Smooth muscle cell of the brain vasculature (primary cell): ENCODE measurements at regions not wholly inside any gene's neighbourhood (a gene's known extent, or its start where the extent isn't known, plus 50 kb on each side); places are given as distances from the start of the nearest gene placed in this dataset.

Source experiments
- DNase-seq: peaks from one replicate; pipeline ENCODE4 v3.0.0-alpha.2; 2012; ENCODE audit warnings: low read depth, low spot score

GRCh38 chr16:86632206-86632605 is 53.9 kb downstream of the FOXL1 start:
- no peak for DNase-seq

DNA sequence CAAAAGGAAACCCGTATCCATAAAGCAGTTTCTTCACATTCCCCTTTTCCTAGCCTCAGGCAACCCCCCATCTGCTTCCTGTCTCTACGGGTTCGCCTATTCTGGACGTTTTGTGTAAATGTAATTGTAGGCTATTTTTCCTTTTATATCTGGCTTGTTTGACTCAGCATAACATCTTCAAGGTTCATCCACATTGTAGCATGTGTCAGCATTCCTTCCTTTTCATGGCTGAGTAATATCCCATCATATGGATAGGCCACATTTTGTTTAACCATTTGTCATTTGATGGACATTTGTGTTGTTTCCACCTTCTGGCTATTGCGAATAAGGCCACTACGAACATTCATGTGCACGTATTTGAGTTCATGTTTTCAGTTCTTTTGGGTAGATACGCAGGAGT is 54.6 kb downstream of the FOXL1 start:
- DNase-seq: no peak

GRCh38 chr16:86634292-86634691 is 55.9 kb downstream of the FOXL1 start:
- DNase-seq: no peak

DNA sequence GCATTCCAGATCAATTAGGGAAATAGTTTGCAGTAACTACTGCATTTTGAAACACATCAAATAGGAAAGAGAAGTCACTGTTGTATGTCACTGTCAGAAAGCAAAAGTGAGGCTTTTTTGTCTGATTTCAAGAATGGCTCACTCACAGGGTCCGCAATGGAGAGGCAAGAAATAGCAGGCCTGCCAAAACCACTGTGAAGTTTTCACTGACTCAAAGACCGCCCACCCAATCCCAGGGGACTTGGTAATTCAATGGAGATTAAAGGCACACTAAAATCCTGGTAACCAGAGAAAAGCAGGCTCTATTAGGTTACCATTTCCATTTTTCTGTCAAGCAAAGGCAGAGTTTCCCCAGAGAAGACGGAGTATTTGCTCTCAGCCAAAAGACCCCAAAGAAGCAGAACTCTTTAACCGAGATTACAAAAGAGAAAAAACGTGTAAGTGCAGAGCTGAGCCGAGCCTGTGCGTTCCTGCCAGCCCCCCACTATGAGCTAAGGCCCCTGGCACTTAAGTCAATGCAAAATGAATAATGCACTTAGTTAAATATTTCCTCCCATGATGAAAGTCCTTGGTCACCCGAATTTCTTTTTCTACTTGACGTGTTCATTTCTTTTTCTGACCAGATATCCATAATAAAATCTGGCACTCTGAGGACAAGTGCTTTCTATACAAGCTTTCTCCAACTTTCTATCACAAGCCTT is 57.0 kb downstream of the FOXL1 start:
- DNase-seq: no peak

- DNase-seq: no peak
Measured at GRCh38 chr16:86635926-86636325, 57.6 kb downstream of the FOXL1 start.

DNA sequence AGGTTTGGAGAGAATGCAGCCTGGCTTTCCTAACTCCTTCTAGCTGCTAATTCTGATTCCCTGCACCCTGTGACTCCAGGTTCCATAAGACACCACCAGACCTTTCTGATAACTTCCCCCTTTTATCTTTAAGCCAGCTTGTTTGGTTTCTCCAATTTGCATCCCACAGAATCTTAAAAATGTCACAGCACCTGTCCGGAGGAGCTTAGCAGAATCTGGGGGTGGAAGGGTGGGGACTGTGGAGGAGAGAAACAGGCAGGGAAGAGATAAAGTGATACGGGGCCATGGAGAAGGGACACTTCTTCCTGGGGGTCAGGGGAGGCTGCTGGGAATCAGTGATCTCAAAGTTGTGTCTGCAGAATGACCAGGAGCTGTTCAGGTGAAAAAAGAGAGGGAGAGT is 59.4 kb downstream of the FOXL1 start:
- no peak for DNase-seq

GRCh38 chr16:86638642-86639041 is 60.3 kb downstream of the FOXL1 start:
- no peak for DNase-seq

DNA sequence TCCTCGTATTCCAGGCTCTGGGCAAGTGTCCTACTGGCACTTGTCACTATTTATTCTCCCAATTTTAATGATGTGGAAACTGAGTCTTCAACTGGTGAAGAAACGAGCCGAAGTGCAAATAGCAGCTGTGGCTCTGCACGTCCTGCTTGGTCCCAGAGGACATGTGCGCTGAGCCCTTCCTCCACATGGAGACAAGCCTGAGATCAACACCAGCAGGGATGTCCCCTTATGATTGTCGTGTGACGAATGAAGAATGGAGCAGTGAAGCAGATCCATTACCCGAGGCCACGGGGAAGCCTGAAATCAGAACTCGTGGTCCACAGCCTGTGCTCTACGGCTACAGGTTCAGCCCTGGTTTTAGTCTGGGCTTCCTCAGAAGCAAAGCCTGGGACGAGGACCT is 61.0 kb downstream of the FOXL1 start:
- no peak for DNase-seq

DNA sequence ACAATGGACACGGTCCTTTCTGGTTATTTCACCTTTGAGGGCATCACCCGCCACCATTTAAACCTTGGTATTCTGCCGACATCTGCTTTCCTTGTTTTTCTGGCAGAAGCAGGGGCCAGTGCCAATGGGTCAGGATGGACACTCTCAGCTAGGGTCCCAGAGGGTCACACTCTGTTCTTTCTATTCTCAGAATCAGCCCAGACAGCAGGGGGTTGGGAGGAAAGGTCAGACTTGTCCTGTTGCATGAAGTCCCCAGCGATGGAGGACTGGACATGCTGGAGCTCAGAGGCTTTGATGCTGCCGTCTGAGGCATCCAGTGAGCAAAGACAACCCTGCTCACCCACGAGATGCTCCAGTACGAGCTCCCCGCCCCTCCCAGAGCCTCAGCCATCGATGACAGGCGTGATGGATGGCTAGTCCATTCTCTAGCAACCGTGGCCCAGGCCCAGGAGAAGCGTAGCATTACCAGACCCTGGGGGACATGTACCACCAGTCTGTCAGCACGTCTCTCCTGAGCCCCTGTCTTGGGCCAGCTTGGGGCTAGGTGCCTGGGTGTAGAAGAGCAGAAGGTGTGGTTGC is 62.0 kb downstream of the FOXL1 start:
- DNase-seq: no peak

DNA sequence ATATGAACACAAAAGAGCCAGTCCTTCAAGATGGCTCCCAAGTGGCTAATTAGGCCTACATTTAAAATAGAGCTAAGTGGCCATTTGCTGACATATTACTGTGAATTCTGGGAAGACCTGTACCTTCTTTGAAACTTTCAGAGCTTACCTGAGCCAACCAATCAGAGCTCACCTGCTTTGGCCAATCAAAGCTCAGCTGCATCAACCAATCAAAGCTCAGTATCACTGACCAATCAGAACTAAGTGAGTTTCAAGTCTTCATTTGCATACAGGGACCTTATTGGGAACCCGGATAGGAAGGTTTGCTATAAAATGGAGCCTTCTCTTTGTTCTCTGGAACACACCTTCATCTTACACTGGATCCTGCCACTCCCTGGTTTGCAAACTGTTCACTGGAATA is 63.7 kb downstream of the FOXL1 start:
- DNase-seq: no peak

DNA sequence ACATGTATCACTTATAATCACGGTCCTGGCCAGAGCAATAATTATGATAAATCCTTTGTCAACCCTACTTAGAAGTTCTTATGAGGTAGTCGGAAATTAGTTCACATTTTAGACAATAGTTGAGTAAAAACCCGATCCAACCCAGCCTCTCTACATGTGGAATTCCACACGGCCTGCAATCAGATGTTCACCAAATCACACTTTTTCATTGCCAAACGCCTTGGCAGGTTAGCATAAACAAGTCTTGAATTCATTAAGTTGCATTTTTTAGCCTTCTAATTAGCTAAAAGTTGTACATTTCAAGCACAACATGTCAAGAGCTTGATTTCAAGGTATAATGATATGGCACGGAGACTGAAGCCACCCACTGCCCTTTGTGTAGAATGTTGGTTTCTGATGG is 65.3 kb downstream of the FOXL1 start:
- DNase-seq: no peak

DNA sequence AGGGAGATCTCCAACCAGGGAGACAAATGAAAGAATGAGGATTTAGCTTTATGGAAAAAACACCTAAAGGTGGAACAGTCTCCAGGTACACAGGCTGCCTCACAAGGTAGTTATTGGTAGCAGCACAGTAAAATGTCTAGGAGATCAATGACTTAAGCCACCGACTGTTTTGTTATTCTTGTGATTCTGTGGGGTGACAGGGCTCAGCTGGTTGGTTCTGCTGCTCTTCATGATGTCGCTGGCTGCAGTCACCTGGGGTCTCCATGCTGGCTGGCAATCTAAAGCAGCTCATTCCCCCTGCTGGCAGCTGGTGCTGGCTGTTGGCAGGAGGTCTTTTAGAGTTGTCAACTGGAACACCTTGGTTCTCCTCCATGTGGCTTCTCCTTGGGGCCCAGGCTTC is 69.2 kb downstream of the FOXL1 start:
- DNase-seq: no peak

GRCh38 chr16:86649875-86650274 is 71.5 kb downstream of the FOXL1 start:
- no peak for DNase-seq

DNA sequence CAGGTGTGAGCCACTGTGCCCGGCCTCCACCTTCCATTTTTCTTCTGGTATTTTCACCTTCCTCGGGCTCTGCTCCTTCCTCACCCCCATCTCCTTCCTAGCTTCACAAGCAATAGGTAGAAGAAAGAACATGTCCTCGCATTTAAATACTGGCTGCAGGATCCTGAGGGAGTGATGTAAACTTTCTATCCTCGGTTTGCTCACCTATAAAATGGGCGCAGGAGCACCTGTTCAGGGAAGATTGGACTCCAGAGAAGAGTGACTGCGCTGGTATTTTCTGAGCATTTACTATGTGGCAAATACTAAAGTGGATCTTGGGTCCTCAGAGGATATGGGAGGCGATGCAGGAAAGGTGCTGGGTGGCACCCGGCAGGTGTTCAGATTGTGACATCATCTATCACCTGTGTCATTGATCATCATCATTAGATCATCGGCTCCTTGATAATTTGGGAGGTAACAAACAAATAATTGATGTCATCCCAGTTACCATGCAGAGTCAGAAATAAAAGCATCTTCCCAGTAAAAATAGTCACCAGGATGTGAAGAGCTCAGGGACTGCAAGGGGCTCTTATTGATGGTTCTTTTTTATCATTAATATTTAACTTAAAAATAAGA is 72.8 kb downstream of the FOXL1 start:
- no peak for DNase-seq

GRCh38 chr16:86651823-86652222 is 73.5 kb downstream of the FOXL1 start:
- DNase-seq: no peak

GRCh38 chr16:86653285-86654006 is 75.1 kb downstream of the FOXL1 start:
- DNase-seq: no peak

GRCh38 chr16:86657972-86658371 is 79.6 kb downstream of the FOXL1 start:
- no peak for DNase-seq

DNA sequence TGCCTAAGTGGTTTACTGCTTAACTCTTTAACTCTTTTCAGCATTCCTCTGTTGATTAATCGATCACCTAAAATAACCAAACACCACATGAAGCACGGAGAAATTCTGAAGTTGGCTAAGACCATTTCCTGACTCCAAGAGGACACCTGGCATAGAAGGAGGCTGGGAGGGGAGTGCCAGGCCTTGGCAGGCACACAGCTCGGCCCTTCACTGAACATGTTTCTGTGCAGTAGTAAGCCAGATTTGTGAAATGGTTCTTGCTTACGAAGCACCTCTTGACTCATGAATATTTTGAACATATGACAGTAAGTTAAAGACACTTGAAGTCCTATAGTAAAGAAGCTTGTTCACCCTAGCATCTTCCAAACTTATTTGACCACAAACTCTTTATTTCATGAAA is 82.3 kb downstream of the FOXL1 start:
- DNase-seq: no peak

GRCh38 chr16:86661706-86662105 is 83.4 kb downstream of the FOXL1 start:
- DNase-seq: no peak

DNA sequence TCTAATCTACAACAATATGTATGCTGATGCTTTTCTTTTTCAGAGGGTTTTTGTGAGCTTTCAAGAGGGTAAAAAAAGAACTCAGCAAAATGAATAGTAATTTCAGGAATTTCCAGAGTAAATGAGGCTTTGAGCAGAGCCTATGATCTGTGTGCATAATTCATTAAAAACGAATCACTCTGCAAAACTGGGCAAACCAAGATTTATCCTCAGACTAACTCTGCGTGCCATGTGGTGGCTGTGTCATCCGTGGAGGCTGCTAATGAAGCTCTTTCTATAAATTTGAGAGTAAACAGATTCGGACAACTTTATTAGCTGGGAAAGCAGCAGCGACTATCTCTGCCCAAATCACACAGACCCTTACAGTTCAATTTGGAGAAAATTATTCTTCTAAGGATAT is 83.8 kb downstream of the FOXL1 start:
- DNase-seq: no peak

- no peak for DNase-seq
Measured at GRCh38 chr16:86662740-86663139, 84.4 kb downstream of the FOXL1 start.

- DNase-seq: no peak
Measured at GRCh38 chr16:86663685-86664521, 85.6 kb downstream of the FOXL1 start.
